ENCODE measurements at regions not wholly inside any gene's neighbourhood (a gene's known extent, or its start where the extent isn't known, plus 50 kb on each side); places are given as distances from the start of the nearest gene placed in this dataset.

GRCh38 chr3:178915365-178915764 lies 156.2 kb downstream of the ZMAT3 start:
- no peak for TF ChIP-seq EZH2 (IDR thresholded peaks at IDR 0.05; ENCODE audit: insufficient read depth, poor library complexity, severe bottlenecking)
- TF ChIP-seq EZH2phosphoT487 (IDR thresholded peaks at IDR 0.05; ENCODE audit: insufficient read depth, low read depth), result no peak
